GM19238 (cell line): ENCODE measurements at regions not wholly inside any gene's neighbourhood (a gene's known extent, or its start where the extent isn't known, plus 50 kb on each side); places are given as distances from the start of the nearest gene placed in this dataset.

Experiments
- DNase-seq: peaks from one replicate; pipeline ENCODE4 v3.0.0; 2011; ENCODE audit warnings: low spot score; ENCODE audit not compliant: insufficient read length

GRCh38 chr11:120034176-120034875, 103.6 kb downstream of the TRIM29 start:
- DNase-seq = no peak

DNA sequence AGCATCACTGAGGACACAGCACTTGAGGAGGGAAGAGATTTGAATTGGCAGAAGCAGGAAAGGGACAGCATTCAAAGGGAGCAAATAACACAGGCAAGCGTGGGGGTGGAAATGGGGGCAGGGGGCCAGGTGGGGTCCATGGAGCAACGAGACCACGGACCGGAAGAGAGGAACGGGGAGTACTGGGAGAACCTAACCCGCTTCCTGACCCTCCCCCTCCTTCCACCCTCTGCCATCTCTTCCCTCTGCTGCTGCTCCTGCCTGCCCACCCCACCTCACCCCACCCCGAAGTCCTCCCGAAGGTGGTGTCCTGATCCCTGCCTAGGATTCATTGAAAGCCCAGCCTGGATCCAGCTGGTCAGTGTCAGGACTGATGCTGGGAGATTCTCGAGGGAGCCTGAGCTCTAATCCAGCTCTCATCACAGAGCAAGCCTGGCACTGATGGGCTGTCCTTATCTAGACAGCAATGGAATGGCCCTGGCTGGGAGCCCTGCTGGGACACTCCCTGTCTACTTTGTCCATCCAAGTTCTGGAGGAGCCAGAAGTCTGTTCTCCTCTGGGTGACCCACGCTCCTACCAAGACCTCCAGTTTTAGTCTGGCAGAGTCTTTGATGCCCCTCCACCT, 105.0 kb downstream of the TRIM29 start:
- DNase-seq = no peak

DNA sequence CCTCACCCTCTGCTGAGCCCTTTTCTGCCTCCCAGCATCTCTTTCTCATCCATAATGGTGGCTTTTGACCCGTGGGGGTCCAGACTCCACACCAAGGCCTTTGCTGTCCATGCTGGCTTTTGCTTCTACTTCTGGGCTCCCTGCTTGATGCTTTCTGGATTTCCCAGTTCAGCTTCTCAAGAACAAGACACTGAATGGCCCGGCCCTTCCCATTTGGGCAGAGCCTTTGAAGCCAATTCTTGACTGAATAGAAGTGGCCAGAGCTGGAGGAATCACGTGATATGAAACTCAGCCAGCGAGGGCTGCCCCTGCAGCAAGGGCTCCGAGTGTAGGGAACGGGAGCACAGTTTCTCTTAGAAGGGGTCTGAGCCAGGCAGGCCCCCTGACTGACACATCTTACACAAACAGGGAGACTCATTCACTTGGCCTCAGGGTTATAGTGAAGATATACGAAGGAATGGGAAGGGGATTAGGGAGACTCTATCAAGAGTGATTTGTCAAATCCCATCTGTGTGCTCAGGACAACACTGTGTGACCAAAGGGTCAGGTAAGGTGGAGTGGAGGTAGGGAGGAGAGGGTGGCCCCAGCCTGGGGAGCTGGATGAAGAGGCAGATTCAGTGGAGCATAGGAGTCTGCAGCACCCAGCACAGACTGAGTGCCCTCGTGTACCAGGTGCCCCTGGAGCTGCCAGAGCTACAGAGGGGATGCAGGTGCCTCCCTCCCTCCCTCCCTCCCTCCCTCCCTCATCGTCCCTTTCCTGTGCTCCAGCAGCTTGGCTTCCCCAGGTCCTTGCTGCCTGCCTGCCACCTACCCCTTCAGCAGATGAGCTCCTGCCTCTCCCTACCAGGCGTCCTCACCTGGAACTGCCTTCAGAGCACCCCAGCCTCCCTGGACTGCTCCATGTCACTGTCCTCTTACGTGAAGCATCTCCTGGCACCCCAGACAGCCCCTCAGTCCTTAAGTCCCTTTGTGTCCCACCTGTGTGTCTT, 106.0 kb downstream of the TRIM29 start:
- DNase-seq = no peak

- no peak for DNase-seq
These were observed 106.8 kb downstream of the TRIM29 start for GRCh38 chr11:120031156-120031555.

DNA sequence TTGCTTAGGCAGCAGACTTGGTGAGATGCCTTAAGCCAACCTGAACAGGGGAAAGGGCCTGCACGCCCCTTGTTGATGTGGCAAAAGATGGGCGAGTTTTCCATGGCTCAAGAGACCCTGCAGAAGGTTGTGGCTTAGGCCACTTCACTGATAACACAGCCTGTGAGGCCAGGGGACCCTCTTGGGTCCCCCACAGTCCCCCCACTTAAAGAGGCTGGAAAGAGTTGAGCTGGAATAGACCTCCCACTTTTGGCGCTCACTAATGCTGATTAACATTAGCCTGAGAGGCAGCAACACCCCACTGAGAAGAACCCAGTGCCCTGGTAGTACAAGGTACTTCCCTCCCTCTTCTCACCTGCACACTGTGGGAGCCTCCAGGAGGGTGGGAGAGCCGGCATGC, 107.5 kb downstream of the TRIM29 start:
- no peak for DNase-seq

DNA sequence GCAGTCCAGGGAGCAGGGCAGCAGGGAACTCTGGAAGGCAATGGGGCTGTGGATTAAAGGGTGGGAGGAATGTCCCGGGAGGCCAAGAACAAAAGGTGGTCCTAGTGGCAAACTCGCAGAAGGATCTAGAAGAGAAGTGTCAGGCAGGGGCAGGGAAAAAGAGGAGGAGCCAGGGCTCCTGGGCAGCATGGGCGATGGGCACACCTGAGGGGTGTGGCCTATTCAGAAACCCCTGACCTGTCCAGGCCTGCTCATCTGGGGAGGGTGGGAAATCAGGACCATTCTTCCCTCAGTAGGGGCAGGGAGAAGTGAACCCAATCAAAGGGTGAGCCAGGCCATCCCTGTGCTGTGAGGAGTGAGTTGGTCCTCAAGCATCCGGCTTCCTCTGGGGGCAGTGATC, 108.6 kb downstream of the TRIM29 start:
- DNase-seq = no peak

GRCh38 chr11:120028897-120029258, 109.0 kb downstream of the TRIM29 start:
- DNase-seq = no peak

DNA sequence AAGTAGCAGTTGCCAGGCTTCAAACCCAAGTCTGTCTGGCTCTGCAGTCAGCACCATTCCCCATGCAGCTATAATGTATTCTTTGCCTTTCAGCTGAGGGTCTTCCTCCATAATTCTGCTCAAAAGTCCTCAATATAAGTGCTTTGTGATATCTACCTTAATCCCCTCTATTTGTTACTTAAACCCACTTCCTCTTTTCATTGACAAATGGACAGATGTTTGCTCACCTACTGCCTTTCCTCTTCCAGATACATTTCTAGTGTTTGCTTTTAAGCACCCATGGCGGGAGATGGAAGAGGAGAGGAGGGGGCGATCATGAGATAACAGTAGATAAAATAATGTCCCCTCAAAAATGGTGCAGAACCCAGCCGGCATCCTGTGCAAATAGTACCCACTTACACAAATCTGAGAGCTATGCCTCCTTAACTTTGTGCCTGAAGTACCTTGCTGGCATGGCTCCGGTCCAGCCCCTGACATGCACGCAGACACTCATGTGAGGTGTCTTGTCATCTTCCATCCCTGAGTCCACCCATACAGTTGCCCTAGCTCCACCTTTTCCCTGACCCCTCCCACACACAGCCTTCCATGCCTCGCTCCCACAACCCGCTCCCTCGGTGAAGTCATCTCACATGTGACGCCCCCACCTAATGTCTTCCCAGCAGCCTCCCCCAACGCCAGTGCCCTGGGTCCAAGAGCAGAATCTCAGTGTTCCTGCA, 109.6 kb downstream of the TRIM29 start:
- no peak for DNase-seq

- no peak for DNase-seq
These were observed 110.2 kb downstream of the TRIM29 start for GRCh38 chr11:120027546-120028180.

DNA sequence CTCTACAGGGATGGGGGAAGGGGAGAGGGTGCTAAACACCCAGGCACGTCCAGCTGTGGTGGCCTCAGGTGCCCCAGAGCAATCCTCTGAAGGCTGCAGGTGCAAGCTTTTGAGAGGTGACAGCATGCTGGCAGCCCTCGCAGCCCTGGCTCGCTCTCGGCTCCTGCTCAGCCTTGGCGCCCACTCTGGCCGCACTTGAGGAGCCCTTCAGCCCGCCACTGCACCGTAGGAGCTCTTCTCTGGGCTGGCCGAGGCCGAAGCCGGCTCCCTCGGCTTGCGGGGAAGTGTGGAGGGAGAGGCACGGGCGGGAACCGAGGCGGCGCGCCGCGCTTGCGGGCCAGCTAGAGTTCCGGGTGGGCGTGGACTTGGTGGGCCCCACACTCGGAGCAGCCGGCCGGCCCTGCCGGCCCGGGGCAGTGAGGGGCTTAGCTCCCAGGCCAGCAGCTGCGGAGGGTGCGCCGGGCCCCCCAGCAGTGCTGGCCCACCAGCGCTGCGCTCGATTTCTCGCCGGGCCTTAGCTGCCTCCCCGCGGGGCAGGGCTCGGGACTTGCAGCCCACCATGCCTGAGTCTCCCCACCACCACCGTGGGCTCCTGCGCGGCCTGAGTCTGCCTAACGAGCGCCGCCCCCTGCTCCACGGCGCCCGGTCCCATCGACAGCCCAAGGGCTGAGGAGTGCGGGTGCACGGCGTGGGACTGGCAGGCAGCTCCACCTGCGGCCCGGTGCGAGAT, 112.1 kb downstream of the TRIM29 start:
- DNase-seq = no peak

GRCh38 chr11:120024586-120024985, 113.3 kb downstream of the TRIM29 start:
- DNase-seq = no peak

GRCh38 chr11:120024046-120024445, 113.9 kb downstream of the TRIM29 start:
- DNase-seq = no peak

DNA sequence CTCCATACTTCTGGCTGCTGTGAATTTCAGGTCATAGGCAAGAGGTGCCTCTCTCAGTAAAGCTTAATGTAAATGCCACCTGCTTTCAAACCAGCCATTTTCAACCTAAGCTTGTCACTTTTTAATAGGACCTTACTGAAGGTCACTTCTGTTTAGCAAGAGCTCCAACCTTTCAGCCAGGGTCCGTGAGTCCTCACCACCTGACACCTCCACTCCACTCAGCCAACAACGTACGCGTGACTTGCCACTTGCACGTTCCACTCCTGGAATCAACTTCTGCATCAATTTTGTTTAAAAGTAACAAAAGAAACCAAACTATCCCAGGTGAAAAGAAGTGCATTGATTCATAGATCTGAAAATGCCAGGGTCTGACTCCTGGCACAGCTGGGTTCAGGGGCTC, 114.4 kb downstream of the TRIM29 start:
- DNase-seq = no peak

GRCh38 chr11:120023120-120023519, 114.8 kb downstream of the TRIM29 start:
- no peak for DNase-seq

DNA sequence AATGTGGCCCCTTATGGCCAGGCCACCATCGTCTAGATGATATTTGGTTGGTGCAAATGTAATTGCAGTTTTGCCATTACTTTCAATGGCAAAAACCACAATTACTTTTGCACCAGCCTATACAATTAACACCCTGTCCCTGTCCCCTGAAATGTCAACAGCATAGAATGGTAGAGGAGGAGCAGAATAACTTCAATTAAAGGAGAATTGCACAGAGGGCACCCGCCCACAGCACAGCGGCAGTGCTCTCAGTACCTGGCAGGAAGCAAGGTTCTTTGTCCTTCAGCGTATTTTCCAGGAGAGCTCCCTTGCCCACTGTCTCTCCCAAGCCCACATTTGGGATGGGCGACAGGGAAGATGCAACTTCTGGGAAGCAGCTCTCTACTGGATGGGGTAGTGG, 115.3 kb downstream of the TRIM29 start:
- no peak for DNase-seq

- no peak for DNase-seq
These were observed 115.9 kb downstream of the TRIM29 start for GRCh38 chr11:120021978-120022377.

- no peak for DNase-seq
These were observed 116.4 kb downstream of the TRIM29 start for GRCh38 chr11:120021391-120021953.

GRCh38 chr11:120020981-120021380, 116.9 kb downstream of the TRIM29 start:
- no peak for DNase-seq

GRCh38 chr11:120020486-120020885, 117.4 kb downstream of the TRIM29 start:
- DNase-seq = no peak

GRCh38 chr11:120019191-120019590, 118.7 kb downstream of the TRIM29 start:
- no peak for DNase-seq
